Renal cortical epithelial cell (primary cell): ENCODE measurements at regions not wholly inside any gene's neighbourhood (a gene's known extent, or its start where the extent isn't known, plus 50 kb on each side); places are given as distances from the start of the nearest gene placed in this dataset.
A peak's percentile ranks its signal among the peaks of the same experiment; 100 is the strongest.

Experiments
- DNase-seq: peaks from one replicate; pipeline ENCODE4 v3.0.0-alpha.2; 2011; ENCODE audit warnings: low read depth

GRCh38 chr20:59403261-59403961 is 103.0 kb downstream of the EDN3 start:
- no peak for DNase-seq

- no peak for DNase-seq
Observed at GRCh38 chr20:59403962-59404314, 103.5 kb downstream of the EDN3 start.

GRCh38 chr20:59404749-59405148 is 104.3 kb downstream of the EDN3 start:
- no peak for DNase-seq

- DNase-seq, result no peak
Observed at GRCh38 chr20:59405226-59406200, 105.1 kb downstream of the EDN3 start.

GRCh38 chr20:59406446-59406845 is 106.0 kb downstream of the EDN3 start:
- DNase-seq, result no peak

- no peak for DNase-seq
Observed at GRCh38 chr20:59411170-59411569, 110.8 kb downstream of the EDN3 start.

GRCh38 chr20:59411589-59411988 is 111.2 kb downstream of the EDN3 start:
- no peak for DNase-seq

- DNase-seq, result no peak
Observed at GRCh38 chr20:59412181-59412580, 111.8 kb downstream of the EDN3 start.

- no peak for DNase-seq
Observed at GRCh38 chr20:59412875-59413284, 112.5 kb downstream of the EDN3 start.

GRCh38 chr20:59413326-59413865 is 113.0 kb downstream of the EDN3 start:
- DNase-seq, result no peak

GRCh38 chr20:59414936-59415623 is 114.7 kb downstream of the EDN3 start:
- DNase-seq, result no peak

GRCh38 chr20:59416916-59417315 is 116.5 kb downstream of the EDN3 start:
- no peak for DNase-seq

GRCh38 chr20:59421089-59421488 is 120.7 kb downstream of the EDN3 start:
- DNase-seq, result no peak

- DNase-seq, result no peak
Observed at GRCh38 chr20:59421920-59422637, 121.7 kb downstream of the EDN3 start.

GRCh38 chr20:59422872-59423544 is 122.6 kb downstream of the EDN3 start:
- DNase-seq, result no peak

- DNase-seq, result no peak
Observed at GRCh38 chr20:59424976-59425375, 124.6 kb downstream of the EDN3 start.

- no peak for DNase-seq
Observed at GRCh38 chr20:59425572-59425971, 125.2 kb downstream of the EDN3 start.

GRCh38 chr20:59428006-59428405 is 127.6 kb downstream of the EDN3 start:
- peak; percentile 3 for DNase-seq

- no peak for DNase-seq
Observed at GRCh38 chr20:59428441-59429205, 128.2 kb downstream of the EDN3 start.

GRCh38 chr20:59429396-59429795 is 129.0 kb downstream of the EDN3 start:
- no peak for DNase-seq
